HUES48 (cell line): ENCODE measurements at regions not wholly inside any gene's neighbourhood (a gene's known extent, or its start where the extent isn't known, plus 50 kb on each side); places are given as distances from the start of the nearest gene placed in this dataset.

Source experiments
- H3K27ac ChIP-seq: one replicate; pipeline ENCODE4 v1.7.0; 2013; ENCODE audit warnings: low read depth, low read length, inconsistent platforms
- H3K27me3 ChIP-seq: 2 replicates; pipeline ENCODE4 v1.6.1; 2013; ENCODE audit warnings: mild to moderate bottlenecking, low read length; ENCODE audit not compliant: control insufficient read depth, insufficient read depth
- H3K36me3 ChIP-seq: 2 replicates; pipeline ENCODE4 v1.6.1; 2013; ENCODE audit warnings: low read length; ENCODE audit not compliant: control insufficient read depth, insufficient read depth
- H3K4me1 ChIP-seq: 2 replicates; pipeline ENCODE4 v1.6.1; 2013; ENCODE audit warnings: mild to moderate bottlenecking, low read length; ENCODE audit not compliant: control insufficient read depth, insufficient read depth
- H3K4me3 ChIP-seq: 2 replicates; pipeline ENCODE4 v1.5.1; 2013; ENCODE audit warnings: mild to moderate bottlenecking, low read depth, low read length
- H3K9ac ChIP-seq: 2 replicates; pipeline ENCODE4 v1.6.1; 2013; ENCODE audit warnings: mild to moderate bottlenecking, low read depth, low read length, moderate library complexity
- H3K9me3 ChIP-seq: 2 replicates; pipeline ENCODE4 v1.6.1; 2013; ENCODE audit warnings: low read length; ENCODE audit not compliant: control insufficient read depth, insufficient read depth

GRCh38 chr2:43116988-43117387 is 109.4 kb downstream of the ZFP36L2 start:
- peaks cover 21% of the 10 kb centered on the region for H3K9me3 ChIP-seq
- H3K27ac ChIP-seq: no peak overlapping the region
- H3K36me3 ChIP-seq: no peaks in the 10 kb centered on the region
- H3K4me3 ChIP-seq: no peak overlapping the region
- no peaks in the 10 kb centered on the region; the same call in 1 of the 2 replicates for H3K4me1 ChIP-seq
- no peaks in the 10 kb centered on the region for H3K27me3 ChIP-seq
- no peak overlapping the region for H3K9ac ChIP-seq

DNA sequence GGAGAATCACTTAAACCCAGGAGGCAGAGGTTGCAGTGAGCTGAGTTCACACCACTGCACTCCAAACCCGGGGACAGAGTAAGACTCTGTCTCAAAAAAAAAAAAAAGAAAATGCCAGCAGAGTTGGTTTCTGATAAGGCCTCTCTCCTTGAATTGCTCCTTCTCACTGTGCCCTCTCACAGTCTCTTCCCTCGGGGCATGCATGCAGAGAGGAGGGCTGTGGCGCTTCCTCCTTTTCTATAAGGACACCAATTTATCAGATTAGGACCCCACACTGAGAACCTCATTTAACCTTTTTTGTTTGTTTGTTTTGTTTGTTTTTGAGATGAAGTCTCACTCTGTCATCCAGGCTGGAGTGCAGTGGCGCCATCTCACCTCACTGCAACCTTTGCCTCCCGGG is 110.5 kb downstream of the ZFP36L2 start:
- Histone ChIP-seq H3K9ac (no peak overlapping the region), H3K9me3 (peaks cover 21% of the 10 kb centered on the region), H3K27ac (no peak overlapping the region), H3K4me1 (no peaks in the 10 kb centered on the region; the same call in 1 of the 2 replicates), H3K27me3 (no peaks in the 10 kb centered on the region), H3K36me3 (no peaks in the 10 kb centered on the region), H3K4me3 (no peak overlapping the region)

GRCh38 chr2:43114210-43114609 is 112.2 kb downstream of the ZFP36L2 start:
- H3K27me3 ChIP-seq: no peaks in the 10 kb centered on the region
- no peaks in the 10 kb centered on the region for H3K36me3 ChIP-seq
- no peak overlapping the region for H3K4me3 ChIP-seq
- no peak overlapping the region for H3K9ac ChIP-seq
- peaks cover 3% of the 10 kb centered on the region for H3K4me1 ChIP-seq
- H3K9me3 ChIP-seq: peaks cover 15% of the 10 kb centered on the region
- no peak overlapping the region for H3K27ac ChIP-seq

DNA sequence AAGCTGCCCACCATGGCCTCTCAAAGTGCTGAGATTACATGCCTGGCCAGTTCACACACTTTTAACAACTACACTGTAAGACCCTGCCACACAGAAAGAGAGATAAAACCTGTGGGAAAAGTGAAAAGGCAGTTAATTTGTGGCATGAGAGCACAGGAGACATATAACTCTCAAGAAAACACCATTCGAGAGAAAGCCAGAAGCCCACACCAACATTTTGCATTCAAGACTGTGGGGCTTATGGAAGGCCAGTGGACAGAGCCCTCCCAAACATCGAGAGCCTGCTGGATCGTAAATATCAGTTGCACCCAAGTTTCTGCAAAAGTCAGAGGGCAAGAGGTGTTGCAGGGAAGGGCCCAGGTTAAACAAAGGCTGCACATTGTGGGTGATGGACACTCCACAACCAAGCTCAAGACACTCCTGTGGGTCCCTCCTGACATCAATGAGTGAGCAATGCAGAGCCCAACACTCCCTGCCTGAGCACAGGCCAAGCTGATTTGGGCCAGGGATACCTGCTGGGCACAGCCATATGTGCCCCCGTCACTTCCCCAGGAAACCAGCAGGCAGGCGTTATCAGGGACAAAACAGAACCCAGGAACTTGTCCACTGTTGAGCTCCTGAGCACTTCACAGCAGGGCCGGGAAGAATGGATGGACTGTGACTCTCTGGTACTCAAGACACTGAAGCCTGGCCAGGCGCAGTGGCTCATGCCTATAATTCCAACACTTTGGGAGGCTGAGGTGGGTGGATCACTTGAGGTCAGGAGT is 114.4 kb downstream of the ZFP36L2 start:
- Histone ChIP-seq H3K27me3 (no peaks in the 10 kb centered on the region), H3K9ac (no peak overlapping the region), H3K4me3 (no peak overlapping the region), H3K27ac (no peak overlapping the region), H3K36me3 (no peaks in the 10 kb centered on the region), H3K9me3 (no peaks in the 10 kb centered on the region), H3K4me1 (peaks cover 3% of the 10 kb centered on the region)

GRCh38 chr2:43110442-43110871 is 115.9 kb downstream of the ZFP36L2 start:
- Histone ChIP-seq H3K27ac (no peak overlapping the region), H3K9ac (no peak overlapping the region), H3K4me1 (peaks cover 3% of the 10 kb centered on the region), H3K27me3 (no peaks in the 10 kb centered on the region), H3K4me3 (no peak overlapping the region), H3K9me3 (no peaks in the 10 kb centered on the region), H3K36me3 (no peaks in the 10 kb centered on the region)

GRCh38 chr2:43109261-43109743 is 117.1 kb downstream of the ZFP36L2 start:
- H3K4me3 ChIP-seq: no peak overlapping the region
- H3K9ac ChIP-seq: no peak overlapping the region
- H3K36me3 ChIP-seq: no peaks in the 10 kb centered on the region
- peaks cover 3% of the 10 kb centered on the region for H3K4me1 ChIP-seq
- H3K27me3 ChIP-seq: no peaks in the 10 kb centered on the region
- no peak overlapping the region for H3K27ac ChIP-seq
- H3K9me3 ChIP-seq: no peaks in the 10 kb centered on the region

DNA sequence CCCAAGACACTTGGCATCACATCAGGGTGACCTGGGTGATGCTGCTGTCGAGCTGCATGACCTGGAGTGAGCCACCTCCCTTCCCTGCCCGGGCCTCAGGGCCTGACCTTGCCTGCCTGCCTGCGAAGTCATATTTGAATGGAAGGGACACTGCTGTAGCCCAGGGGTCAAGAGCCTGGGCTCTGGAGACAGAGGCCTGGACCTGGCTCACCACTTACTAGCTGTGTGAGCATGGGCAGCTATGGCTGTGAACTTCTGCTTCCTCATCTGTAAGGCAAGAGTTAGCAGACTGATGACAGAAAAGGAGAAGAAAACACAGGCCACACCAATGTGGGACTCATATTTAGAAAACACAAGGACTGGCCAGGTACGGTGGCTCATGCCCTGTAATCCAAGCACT is 118.7 kb downstream of the ZFP36L2 start:
- peaks cover 3% of the 10 kb centered on the region for H3K4me1 ChIP-seq
- H3K27ac ChIP-seq: no peak overlapping the region
- no peak overlapping the region for H3K4me3 ChIP-seq
- no peaks in the 10 kb centered on the region for H3K9me3 ChIP-seq
- H3K36me3 ChIP-seq: no peaks in the 10 kb centered on the region
- H3K9ac ChIP-seq: no peak overlapping the region
- 0 out of 2 replicates have a peak, but pooled peaks cover under 1% of the 10 kb centered on the region for H3K27me3 ChIP-seq

- H3K27me3 ChIP-seq: peaks cover 6% of the 10 kb centered on the region; the same call in 1 of the 2 replicates
- H3K9ac ChIP-seq: no peak overlapping the region
- no peak overlapping the region for H3K27ac ChIP-seq
- no peaks in the 10 kb centered on the region for H3K9me3 ChIP-seq
- H3K4me1 ChIP-seq: peaks cover 7% of the 10 kb centered on the region
- no peaks in the 10 kb centered on the region for H3K36me3 ChIP-seq
- H3K4me3 ChIP-seq: no peak overlapping the region
These were observed 119.6 kb downstream of the ZFP36L2 start for GRCh38 chr2:43106559-43107527.

DNA sequence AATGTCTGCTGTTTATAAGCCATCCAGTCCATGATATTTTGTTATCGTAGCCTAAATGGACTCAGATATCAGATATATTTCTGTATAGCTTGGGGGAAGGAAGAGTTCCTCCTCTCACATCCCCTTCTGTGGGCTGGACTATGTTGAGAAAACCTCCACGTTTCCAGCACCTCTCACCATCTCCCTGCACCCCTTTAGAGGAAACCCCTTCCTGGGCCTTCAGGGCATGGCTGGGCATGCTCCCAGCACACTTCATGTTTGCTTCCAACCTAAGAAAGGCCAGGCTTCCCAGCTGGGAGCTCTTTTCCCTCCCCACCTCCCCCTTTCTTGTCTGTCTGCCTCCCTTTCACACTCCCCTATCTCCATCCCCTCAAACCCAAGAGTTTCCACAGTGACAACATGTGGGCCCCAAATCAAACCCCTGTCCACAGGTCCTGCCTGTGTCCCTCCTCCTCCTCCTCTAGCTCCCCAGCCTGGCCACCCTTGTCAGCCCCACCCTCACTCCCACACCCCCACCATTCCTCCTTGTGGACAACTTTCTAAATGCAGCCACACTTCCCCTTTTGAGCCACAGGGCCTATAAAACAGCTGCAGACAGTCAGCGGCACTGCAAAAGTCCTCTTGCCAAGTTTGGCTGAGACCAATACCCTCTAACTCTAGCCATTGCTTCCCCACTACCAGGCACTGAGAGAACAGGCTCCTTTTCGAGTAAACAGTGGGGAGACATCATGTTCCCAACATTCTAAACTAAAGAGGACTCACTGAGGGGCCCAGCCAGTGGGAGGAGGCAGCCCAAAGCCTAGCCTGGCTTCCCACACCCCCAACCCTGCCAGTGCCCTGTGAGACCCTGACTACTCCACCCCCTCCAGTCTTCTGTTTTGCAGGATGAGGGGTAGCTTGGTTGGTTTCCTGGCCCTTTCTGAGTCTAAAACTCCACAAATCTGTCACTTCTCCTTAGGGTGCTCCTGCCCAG is 120.5 kb downstream of the ZFP36L2 start:
- H3K9me3 ChIP-seq: no peaks in the 10 kb centered on the region
- peaks cover 15% of the 10 kb centered on the region for H3K4me1 ChIP-seq
- H3K36me3 ChIP-seq: no peaks in the 10 kb centered on the region
- H3K27ac ChIP-seq: no peak overlapping the region
- no peak overlapping the region for H3K9ac ChIP-seq
- peaks cover 9% of the 10 kb centered on the region; the same call in 1 of the 2 replicates for H3K27me3 ChIP-seq
- no peak overlapping the region for H3K4me3 ChIP-seq

DNA sequence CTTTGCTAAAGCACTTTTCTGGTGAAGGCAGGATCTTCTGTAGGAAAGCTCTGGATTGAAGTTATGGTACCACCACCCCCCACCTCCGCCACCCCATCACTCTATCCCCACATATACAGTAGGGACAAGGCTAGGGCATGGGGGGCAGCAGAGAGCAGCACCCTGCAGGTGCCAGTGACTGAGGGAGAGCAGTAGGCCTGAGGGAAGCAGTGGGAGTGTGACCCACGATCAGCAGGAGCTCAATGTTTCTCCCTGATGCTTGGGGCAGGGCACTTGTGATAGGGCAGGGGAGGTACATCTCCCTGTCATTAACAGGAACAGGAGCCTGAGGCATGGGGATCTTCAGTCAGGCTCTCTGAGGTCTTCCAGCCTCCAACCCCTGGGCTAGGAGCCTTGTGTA is 121.6 kb downstream of the ZFP36L2 start:
- Histone ChIP-seq H3K27me3 (peaks cover 9% of the 10 kb centered on the region), H3K4me1 (peaks cover 15% of the 10 kb centered on the region), H3K27ac (no peak overlapping the region)

More for the DNA sequence above, 121.6 kb downstream of the ZFP36L2 start:
- H3K9me3 ChIP-seq: no peaks in the 10 kb centered on the region
- no peak overlapping the region for H3K9ac ChIP-seq
- H3K4me3 ChIP-seq: no peak overlapping the region
- no peaks in the 10 kb centered on the region for H3K36me3 ChIP-seq
